Upper lobe of right lung (tissue), 1 donor: ENCODE measurements at regions not wholly inside any gene's neighbourhood (a gene's known extent, or its start where the extent isn't known, plus 50 kb on each side); places are given as distances from the start of the nearest gene placed in this dataset.

Experiments used
- ATAC-seq: fragments of 200-7000 bp; cut with Tn5 transposase; one replicate; pipeline ENCODE4 v1.9.1; 2020; ENCODE audit warnings: mild to moderate bottlenecking, moderate library complexity
- DNase-seq: peaks from one replicate; pipeline ENCODE4 v3.0.0-alpha.2; 2020
- H3K27ac ChIP-seq: fragments of 200-600 bp; one replicate; pipeline ENCODE4 v1.8.0; 2022
- H3K27me3 ChIP-seq: fragments of 200-600 bp; one replicate; pipeline ENCODE4 v1.8.0; 2022; ENCODE audit warnings: mild to moderate bottlenecking
- H3K36me3 ChIP-seq: fragments of 200-600 bp; one replicate; pipeline ENCODE4 v1.8.0; 2022
- H3K4me1 ChIP-seq: fragments of 200-600 bp; one replicate; pipeline ENCODE4 v1.8.0; 2022
- H3K4me3 ChIP-seq: fragments of 200-600 bp; one replicate; pipeline ENCODE4 v1.8.0; 2022; ENCODE audit warnings: mild to moderate bottlenecking
- H3K9me3 ChIP-seq: fragments of 200-600 bp; one replicate; pipeline ENCODE4 v1.8.0; 2022
- CTCF ChIP-seq: fragments of 200-600 bp; IDR thresholded peaks from one replicate; pipeline ENCODE4 v1.8.0; 2022; ENCODE audit warnings: antibody characterized with exemption
- intact Hi-C: fragments of 100-400 bp; cut with DNase I; formaldehyde crosslinking; loops from one replicate; pipeline ENCODE4 v1.11.0; 2022
- donor health status: DM: no; HTN: yes; CAD: no; lungs with severe emphysema.

- H3K27ac ChIP-seq = no peak overlapping the region
- DNase-seq (peak; percentile 29), ATAC-seq (no peak)
- H3K4me3 ChIP-seq = no peak overlapping the region
- H3K4me1 ChIP-seq = no peaks in the 10 kb centered on the region
- no peak for TF ChIP-seq CTCF
- no peaks in the 10 kb centered on the region for H3K9me3 ChIP-seq
- no peaks in the 10 kb centered on the region for H3K27me3 ChIP-seq
- H3K36me3 ChIP-seq = no peaks in the 10 kb centered on the region
- intact Hi-C loops = no loop called here
Measured at GRCh38 chr1:30466026-30466425, 257.4 kb downstream of the MATN1 start.

DNA sequence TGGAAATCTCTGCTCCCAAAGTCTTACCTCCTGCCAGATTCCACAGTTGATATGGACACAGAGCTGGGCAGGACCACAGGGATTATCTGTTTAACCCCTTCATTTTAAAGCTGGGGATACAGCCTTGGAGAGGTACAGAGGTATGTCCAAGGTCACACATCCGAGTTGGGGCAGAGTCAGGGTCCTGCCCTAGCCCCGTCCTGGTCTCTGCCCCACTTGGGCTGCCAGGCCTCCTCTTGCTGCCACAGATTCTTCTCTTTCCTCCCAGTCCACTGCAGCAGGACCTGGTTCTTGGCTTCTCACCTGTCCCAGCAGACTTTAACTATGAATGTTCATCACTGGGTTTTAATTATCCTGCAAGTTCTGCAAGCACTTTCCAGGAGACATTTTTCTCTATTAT lies 258.3 kb downstream of the MATN1 start:
- Histone ChIP-seq H3K9me3 (no peaks in the 10 kb centered on the region), H3K27me3 (no peaks in the 10 kb centered on the region), H3K27ac (no peak overlapping the region), H3K4me3 (no peak overlapping the region), H3K36me3 (no peaks in the 10 kb centered on the region), H3K4me1 (no peaks in the 10 kb centered on the region)
- no peak for ATAC-seq
- intact Hi-C loops = no loop called here
- TF ChIP-seq CTCF = no peak
- DNase-seq = peak; percentile 28

- no peak for TF ChIP-seq CTCF
Measured at GRCh38 chr1:30464187-30464617, 259.2 kb downstream of the MATN1 start.

DNA sequence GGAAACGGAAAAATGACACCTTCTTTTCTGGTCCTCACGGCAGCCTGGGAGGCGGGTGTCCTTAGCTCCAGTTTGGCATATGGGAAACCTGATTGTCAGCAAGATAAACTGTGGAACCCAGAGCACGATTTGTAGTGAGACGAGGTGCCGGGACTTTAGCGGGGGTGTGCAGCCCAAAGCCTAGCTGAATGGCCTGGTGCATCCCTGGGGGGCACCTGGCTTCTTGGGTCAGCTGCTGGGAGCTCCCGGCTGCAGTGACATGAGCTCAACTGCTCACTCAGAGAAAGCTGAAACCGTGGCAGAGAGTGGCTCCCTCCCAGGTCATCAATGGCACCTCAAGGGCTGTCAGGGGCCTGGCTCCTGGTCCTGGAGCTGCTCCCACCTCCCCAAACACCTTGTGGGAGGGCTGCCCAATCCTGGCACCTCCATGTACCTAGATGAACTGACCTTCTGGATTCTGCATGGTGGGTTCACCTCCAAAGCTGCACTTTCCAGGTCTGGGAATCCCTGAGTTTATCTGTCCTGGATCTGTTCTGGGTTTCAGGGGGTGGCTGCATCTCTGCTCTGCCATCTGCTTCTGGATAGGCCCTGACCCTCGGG lies 260.5 kb downstream of the MATN1 start:
- Histone ChIP-seq H3K27ac (no peak overlapping the region), H3K36me3 (no peaks in the 10 kb centered on the region), H3K4me3 (no peak overlapping the region), H3K4me1 (no peaks in the 10 kb centered on the region), H3K27me3 (no peaks in the 10 kb centered on the region), H3K9me3 (no peaks in the 10 kb centered on the region)
- TF ChIP-seq CTCF = no peak
- intact Hi-C loops = no loop called here
- DNase-seq (peak; percentile 41), ATAC-seq (no peak)

More at GRCh38 chr1:30464187-30464617, 259.2 kb downstream of the MATN1 start:
- H3K4me1 ChIP-seq = no peaks in the 10 kb centered on the region
- H3K36me3 ChIP-seq = no peaks in the 10 kb centered on the region
- intact Hi-C loops = no loop called here
- H3K27ac ChIP-seq = no peak overlapping the region
- no peak for DNase-seq
- H3K27me3 ChIP-seq = no peaks in the 10 kb centered on the region
- no peak for ATAC-seq
- no peaks in the 10 kb centered on the region for H3K9me3 ChIP-seq
- H3K4me3 ChIP-seq = no peak overlapping the region

- no peak for ATAC-seq
- Histone ChIP-seq H3K27me3 (no peaks in the 10 kb centered on the region), H3K36me3 (no peaks in the 10 kb centered on the region), H3K4me3 (no peak overlapping the region), H3K9me3 (no peaks in the 10 kb centered on the region), H3K27ac (no peak overlapping the region), H3K4me1 (no peaks in the 10 kb centered on the region)
- DNase-seq = peak; percentile 7
- TF ChIP-seq CTCF = no peak
- intact Hi-C loops = no loop called here
Measured at GRCh38 chr1:30462166-30462565, 261.2 kb downstream of the MATN1 start.

DNA sequence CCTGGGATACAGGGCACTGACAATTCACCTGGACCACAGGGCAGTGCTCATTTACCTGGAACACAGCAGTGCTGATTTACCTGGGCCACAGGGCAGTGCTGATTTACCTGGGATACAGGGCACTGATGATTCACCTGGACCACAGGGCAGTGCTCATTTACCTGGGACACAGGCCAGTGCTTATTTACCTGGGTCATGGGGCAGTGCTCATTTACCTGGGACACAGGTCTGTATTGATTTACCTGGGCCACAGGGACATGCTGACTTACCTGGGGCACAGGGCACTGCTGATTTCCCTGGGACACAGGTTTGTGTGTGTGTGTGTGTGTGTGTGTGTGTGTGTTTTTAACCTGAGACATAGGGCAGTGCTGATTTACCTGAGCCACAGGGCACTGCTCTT lies 261.7 kb downstream of the MATN1 start:
- no peaks in the 10 kb centered on the region for H3K36me3 ChIP-seq
- no peak overlapping the region for H3K4me3 ChIP-seq
- intact Hi-C loops = no loop called here
- DNase-seq = peak; percentile 23
- no peaks in the 10 kb centered on the region for H3K4me1 ChIP-seq
- no peak for ATAC-seq
- H3K9me3 ChIP-seq = no peaks in the 10 kb centered on the region
- H3K27ac ChIP-seq = no peak overlapping the region
- no peak for TF ChIP-seq CTCF
- no peaks in the 10 kb centered on the region for H3K27me3 ChIP-seq
